DND-41 (cell line): ENCODE measurements at regions not wholly inside any gene's neighbourhood (a gene's known extent, or its start where the extent isn't known, plus 50 kb on each side); places are given as distances from the start of the nearest gene placed in this dataset.

ENCODE experiments used
- ATAC-seq: fragments of 200-7000 bp; cut with Tn5 transposase; 3 replicates; pipeline ENCODE4 v1.9.1; 2021; ENCODE audit warnings: low read depth; ENCODE audit not compliant: insufficient read depth
- DNase-seq: peaks from one replicate; pipeline ENCODE4 v3.0.0-alpha.2; 2020
- H2AFZ ChIP-seq: 2 replicates; pipeline ENCODE4 v1.6.0; 2012; ENCODE audit warnings: low read depth, low read length
- H3K27ac ChIP-seq: 2 replicates; pipeline ENCODE4 v1.5.1; 2012; ENCODE audit warnings: low read length, inconsistent platforms
- H3K27me3 ChIP-seq: fragments of 200-600 bp; sonication (generic); 2 replicates; pipeline ENCODE4 v1.6.0; 2012; ENCODE audit warnings: low read length, mild to moderate bottlenecking, inconsistent platforms; ENCODE audit not compliant: insufficient read depth, poor library complexity
- H3K36me3 ChIP-seq: 2 replicates; pipeline ENCODE4 v1.5.1; 2012; ENCODE audit warnings: low read length, inconsistent platforms; ENCODE audit not compliant: insufficient read depth
- H3K4me1 ChIP-seq: 2 replicates; pipeline ENCODE4 v1.5.1; 2012; ENCODE audit warnings: mild to moderate bottlenecking, low read length; ENCODE audit not compliant: insufficient read depth
- H3K4me2 ChIP-seq: 2 replicates; pipeline ENCODE4 v1.6.0; 2012; ENCODE audit warnings: mild to moderate bottlenecking, moderate library complexity, low read length, inconsistent platforms; ENCODE audit not compliant: insufficient read depth
- H3K4me3 ChIP-seq, 2 experiments: fragments of 200-600 bp in 1 of 2; shearing (Covaris generic) in 1 of 2; 2 replicates each; pipeline ENCODE4 v1.5.1; 2012 to 2016; ENCODE audit warnings: inconsistent platforms in 2 of 2, low read length in 2 of 2, mild to moderate bottlenecking in 2 of 2, low read depth in 1 of 2, moderate library complexity in 1 of 2
- H3K79me2 ChIP-seq: 2 replicates; pipeline ENCODE4 v1.6.0; 2012; ENCODE audit warnings: low read length, inconsistent platforms; ENCODE audit not compliant: insufficient read depth
- H3K9ac ChIP-seq: 2 replicates; pipeline ENCODE4 v1.6.0; 2012; ENCODE audit warnings: low read depth, mild to moderate bottlenecking, inconsistent platforms, low read length, moderate library complexity
- H3K9me3 ChIP-seq: 2 replicates; pipeline ENCODE4 v1.5.1; 2012; ENCODE audit warnings: low read length, moderate library complexity, mild to moderate bottlenecking, inconsistent platforms; ENCODE audit not compliant: insufficient read depth, severe bottlenecking
- H4K20me1 ChIP-seq: 2 replicates; pipeline ENCODE4 v1.6.0; 2012; ENCODE audit warnings: low read length; ENCODE audit not compliant: insufficient read depth
- EZH2 ChIP-seq: IDR thresholded peaks from 3 replicates; pipeline ENCODE4 v1.6.1; 2012; ENCODE audit warnings: borderline replicate concordance, low read depth, mild to moderate bottlenecking, moderate library complexity, low read length, inconsistent platforms; ENCODE audit not compliant: severe bottlenecking
- TF ChIP-seq, protein P1 (sequence below): IDR thresholded peaks from 2 replicates; pipeline ENCODE4 v1.5.1; 2012; ENCODE audit warnings: borderline replicate concordance, low read length, moderate library complexity, mild to moderate bottlenecking; ENCODE audit not compliant: poor library complexity, severe bottlenecking; ENCODE audit errors: extremely low read depth

DNA sequence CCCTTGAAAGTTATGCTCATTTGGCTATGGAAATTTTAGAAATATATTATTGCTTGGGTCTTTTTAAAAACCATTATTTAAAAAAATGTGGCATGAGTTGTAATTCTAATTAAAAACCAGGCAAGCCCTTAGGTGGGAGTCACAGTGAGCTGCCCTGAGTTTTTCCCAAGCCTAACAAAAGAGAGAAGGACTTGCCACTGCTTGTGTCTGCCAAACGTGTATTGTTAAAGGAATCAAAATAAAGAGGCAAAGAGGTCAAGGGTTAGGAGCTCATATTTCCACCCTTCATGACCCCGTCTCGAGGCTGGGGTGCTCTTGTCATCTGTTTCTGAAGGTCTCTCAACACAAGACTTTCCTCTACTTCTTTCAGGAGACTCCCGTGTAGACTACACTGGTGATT, 321.1 kb downstream of the ZIC1 start:
- H3K27me3 ChIP-seq: no peaks in the 10 kb centered on the region
- H3K4me1 ChIP-seq: no peaks in the 10 kb centered on the region
- H2AFZ ChIP-seq: no peak overlapping the region
- no peaks in the 10 kb centered on the region for H3K79me2 ChIP-seq
- no peaks in the 10 kb centered on the region for H3K36me3 ChIP-seq
- no peak overlapping the region for H3K27ac ChIP-seq
- H3K4me3 ChIP-seq: no peak overlapping the region
- H3K9ac ChIP-seq: no peak overlapping the region
- TF ChIP-seq, protein P1, sequence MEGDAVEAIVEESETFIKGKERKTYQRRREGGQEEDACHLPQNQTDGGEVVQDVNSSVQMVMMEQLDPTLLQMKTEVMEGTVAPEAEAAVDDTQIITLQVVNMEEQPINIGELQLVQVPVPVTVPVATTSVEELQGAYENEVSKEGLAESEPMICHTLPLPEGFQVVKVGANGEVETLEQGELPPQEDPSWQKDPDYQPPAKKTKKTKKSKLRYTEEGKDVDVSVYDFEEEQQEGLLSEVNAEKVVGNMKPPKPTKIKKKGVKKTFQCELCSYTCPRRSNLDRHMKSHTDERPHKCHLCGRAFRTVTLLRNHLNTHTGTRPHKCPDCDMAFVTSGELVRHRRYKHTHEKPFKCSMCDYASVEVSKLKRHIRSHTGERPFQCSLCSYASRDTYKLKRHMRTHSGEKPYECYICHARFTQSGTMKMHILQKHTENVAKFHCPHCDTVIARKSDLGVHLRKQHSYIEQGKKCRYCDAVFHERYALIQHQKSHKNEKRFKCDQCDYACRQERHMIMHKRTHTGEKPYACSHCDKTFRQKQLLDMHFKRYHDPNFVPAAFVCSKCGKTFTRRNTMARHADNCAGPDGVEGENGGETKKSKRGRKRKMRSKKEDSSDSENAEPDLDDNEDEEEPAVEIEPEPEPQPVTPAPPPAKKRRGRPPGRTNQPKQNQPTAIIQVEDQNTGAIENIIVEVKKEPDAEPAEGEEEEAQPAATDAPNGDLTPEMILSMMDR: no peak
- TF ChIP-seq EZH2: no peak
- ATAC-seq: no peak
- no peaks in the 10 kb centered on the region for H3K9me3 ChIP-seq
- DNase-seq: no peak
- no peak overlapping the region for H3K4me2 ChIP-seq
- H4K20me1 ChIP-seq: no peaks in the 10 kb centered on the region

DNA sequence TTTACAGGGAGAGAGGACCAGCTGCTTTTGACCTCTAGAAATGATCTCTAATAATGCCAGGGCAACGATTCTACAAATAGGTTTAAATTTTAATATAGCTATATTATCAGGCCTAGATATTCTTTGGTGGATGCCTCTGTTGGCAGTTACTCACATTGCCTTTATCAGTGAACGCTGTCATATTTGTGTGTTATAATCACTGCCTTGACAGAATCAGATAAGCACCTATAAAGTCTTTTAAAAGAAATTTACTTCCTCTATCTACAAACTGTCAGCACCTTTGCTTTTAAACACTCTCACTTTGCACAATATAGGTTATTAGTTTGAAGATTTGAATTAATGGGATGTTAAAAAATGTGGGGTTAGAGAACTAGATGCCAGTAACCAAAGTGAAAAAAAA, 324.1 kb downstream of the ZIC1 start:
- no peak for TF ChIP-seq EZH2
- TF ChIP-seq, protein P1: no peak
- Histone ChIP-seq H4K20me1 (no peaks in the 10 kb centered on the region), H2AFZ (no peak overlapping the region), H3K79me2 (no peaks in the 10 kb centered on the region), H3K4me1 (no peaks in the 10 kb centered on the region), H3K36me3 (no peaks in the 10 kb centered on the region), H3K9me3 (no peaks in the 10 kb centered on the region), H3K4me2 (no peak overlapping the region), H3K9ac (no peak overlapping the region), H3K27me3 (no peaks in the 10 kb centered on the region), H3K4me3 (no peak overlapping the region), H3K27ac (no peak overlapping the region)
- DNase-seq (no peak), ATAC-seq (no peak)

DNA sequence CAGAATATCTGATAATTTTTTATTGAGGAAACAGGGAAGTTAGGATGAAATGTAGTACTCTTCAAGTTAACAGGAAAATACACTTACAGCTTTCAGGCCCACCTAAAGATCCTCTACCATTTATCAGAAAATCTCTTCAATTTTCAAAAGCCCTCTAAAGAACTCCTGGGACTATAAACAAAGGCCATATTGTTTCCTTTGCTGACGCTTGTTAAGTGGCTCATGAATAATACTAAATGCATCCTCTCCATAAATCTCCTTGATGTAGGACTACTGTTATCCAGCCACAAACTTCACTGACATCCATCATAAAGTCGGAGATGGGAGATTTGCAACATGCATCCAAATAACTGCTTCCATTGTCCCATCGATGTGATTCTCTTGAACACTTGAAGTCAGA, 326.5 kb downstream of the ZIC1 start:
- H3K36me3 ChIP-seq: no peaks in the 10 kb centered on the region
- H4K20me1 ChIP-seq: no peaks in the 10 kb centered on the region
- ATAC-seq: no peak
- H2AFZ ChIP-seq: no peak overlapping the region
- no peaks in the 10 kb centered on the region for H3K4me1 ChIP-seq
- no peaks in the 10 kb centered on the region for H3K27me3 ChIP-seq
- H3K9me3 ChIP-seq: no peaks in the 10 kb centered on the region
- H3K27ac ChIP-seq: no peak overlapping the region
- no peak overlapping the region for H3K4me2 ChIP-seq
- no peak for TF ChIP-seq EZH2
- TF ChIP-seq, protein P1: no peak
- no peak overlapping the region for H3K4me3 ChIP-seq
- no peak for DNase-seq
- no peaks in the 10 kb centered on the region for H3K79me2 ChIP-seq
- H3K9ac ChIP-seq: no peak overlapping the region

DNA sequence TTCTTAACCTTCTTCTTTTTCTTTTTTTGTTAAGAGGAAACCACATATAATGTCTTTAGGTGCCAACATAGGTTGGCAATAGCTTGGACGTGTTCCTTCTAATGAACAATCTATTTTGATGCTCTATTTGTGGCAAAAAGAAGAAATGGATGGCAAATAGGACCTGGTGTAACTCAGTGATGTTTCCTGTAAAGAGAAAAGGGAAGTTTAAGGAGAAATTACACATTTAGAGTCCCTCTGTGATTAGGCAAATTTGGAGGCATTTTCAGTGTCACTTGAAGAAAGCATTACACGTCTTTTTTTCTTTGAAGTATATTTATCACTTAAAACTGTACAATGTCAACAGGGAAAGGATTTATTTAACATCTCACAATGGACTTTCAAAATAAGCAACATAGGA, 327.1 kb downstream of the ZIC1 start:
- H3K36me3 ChIP-seq: no peaks in the 10 kb centered on the region
- H3K9me3 ChIP-seq: no peaks in the 10 kb centered on the region
- H3K4me1 ChIP-seq: no peaks in the 10 kb centered on the region
- H3K27me3 ChIP-seq: no peaks in the 10 kb centered on the region
- no peak overlapping the region for H2AFZ ChIP-seq
- no peak overlapping the region for H3K9ac ChIP-seq
- no peak overlapping the region for H3K4me3 ChIP-seq
- no peak for DNase-seq
- H3K4me2 ChIP-seq: no peak overlapping the region
- TF ChIP-seq, protein P1: no peak
- no peak for TF ChIP-seq EZH2
- H3K79me2 ChIP-seq: no peaks in the 10 kb centered on the region
- H4K20me1 ChIP-seq: no peaks in the 10 kb centered on the region
- no peak for ATAC-seq
- H3K27ac ChIP-seq: no peak overlapping the region
